ENCODE measurements at regions not wholly inside any gene's neighbourhood (a gene's known extent, or its start where the extent isn't known, plus 50 kb on each side); places are given as distances from the start of the nearest gene placed in this dataset.
"Not testable (repeated sequence)": the region's sequence is repeated elsewhere in the genome, so short reads cannot be mapped to it uniquely, and the experiment has no call there.

- no peak for DNase-seq
- H3K4me1 Mint-ChIP-seq = no peaks in the 10 kb centered on the region
- H3K36me3 Mint-ChIP-seq = no peaks in the 10 kb centered on the region
- H3K27me3 Mint-ChIP-seq = no peaks in the 10 kb centered on the region
- CTCF ChIA-PET = no interaction called here
- peaks cover 6% of the 10 kb centered on the region for H3K9me3 Mint-ChIP-seq
- no peak overlapping the region for H3K4me3 Mint-ChIP-seq
- H3K27ac Mint-ChIP-seq = no peak overlapping the region
Measured at GRCh38 chr7:97317575-97317974, 200.1 kb downstream of the SDHAF3 start.

GRCh38 chr7:97329871-97330270 lies 212.4 kb downstream of the SDHAF3 start:
- H3K27ac Mint-ChIP-seq, H3K27me3 Mint-ChIP-seq, DNase-seq, H3K4me3 Mint-ChIP-seq, H3K9me3 Mint-ChIP-seq, CTCF ChIA-PET, H3K36me3 Mint-ChIP-seq, H3K4me1 Mint-ChIP-seq: not testable (repeated sequence)

- no peaks in the 10 kb centered on the region for H3K36me3 Mint-ChIP-seq
- CTCF ChIA-PET = interaction anchor here (0.7 kb wide), 1 partner anchor 50 kb away, joined by 3 read pairs; no protein-coding TSS in a partner anchor
- no peaks in the 10 kb centered on the region for H3K4me1 Mint-ChIP-seq
- H3K27me3 Mint-ChIP-seq = no peaks in the 10 kb centered on the region
- DNase-seq = no peak
- peaks cover 4% of the 10 kb centered on the region for H3K9me3 Mint-ChIP-seq
- H3K27ac Mint-ChIP-seq = no peak overlapping the region
- no peak overlapping the region for H3K4me3 Mint-ChIP-seq
Measured at GRCh38 chr7:97337849-97338248, 220.4 kb downstream of the SDHAF3 start.

DNA sequence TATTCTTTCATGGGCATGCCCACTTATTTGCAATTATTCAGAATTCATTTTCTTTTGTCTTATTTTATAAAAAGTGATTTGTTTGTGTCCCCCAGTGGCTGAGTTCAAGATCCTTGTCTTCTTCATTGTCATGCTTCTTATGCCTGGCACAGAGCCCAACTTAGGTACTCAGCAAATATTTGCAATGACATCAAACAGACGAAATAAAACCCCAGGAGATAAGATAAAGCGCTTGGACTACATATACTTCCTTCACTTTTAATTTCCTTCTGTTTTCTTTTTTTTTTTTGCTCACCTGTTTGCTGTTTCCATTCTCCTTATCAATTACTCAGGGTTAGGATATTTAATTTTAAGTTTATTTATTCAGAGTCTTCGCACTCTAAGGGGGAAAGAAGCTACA lies 225.0 kb downstream of the SDHAF3 start:
- Mint-ChIP-seq H3K9me3 (peaks cover 2% of the 10 kb centered on the region), H3K36me3 (no peaks in the 10 kb centered on the region), H3K27me3 (no peaks in the 10 kb centered on the region), H3K27ac (no peak overlapping the region), H3K4me3 (no peak overlapping the region), H3K4me1 (no peaks in the 10 kb centered on the region)
- CTCF ChIA-PET = no interaction called here
- no peak for DNase-seq

DNA sequence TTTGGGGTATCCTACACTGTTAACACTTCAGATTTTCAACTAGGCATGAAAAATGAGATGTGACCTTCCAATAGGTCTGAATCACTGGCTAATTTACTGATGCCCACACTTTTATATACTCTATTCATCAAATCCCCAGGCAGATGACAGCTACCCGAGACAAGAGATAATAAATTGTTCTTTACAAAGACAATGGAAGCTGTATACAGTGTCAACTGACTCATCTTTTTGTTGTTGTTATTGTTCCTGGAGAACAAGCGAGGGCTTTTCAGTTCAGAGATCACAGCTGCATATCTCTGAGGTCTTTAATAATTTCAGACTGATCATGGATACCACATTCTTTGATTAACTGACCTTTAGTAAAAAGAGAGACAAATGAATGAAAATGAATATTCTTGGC lies 228.9 kb downstream of the SDHAF3 start:
- Mint-ChIP-seq H3K36me3 (no peaks in the 10 kb centered on the region), H3K27ac (no peak overlapping the region), H3K9me3 (peaks cover 8% of the 10 kb centered on the region), H3K4me3 (no peak overlapping the region), H3K4me1 (no peaks in the 10 kb centered on the region), H3K27me3 (no peaks in the 10 kb centered on the region)
- DNase-seq = no peak
- CTCF ChIA-PET = no interaction called here

GRCh38 chr7:97351488-97351887 lies 234.0 kb downstream of the SDHAF3 start:
- Mint-ChIP-seq H3K4me3 (no peak overlapping the region), H3K27me3 (no peaks in the 10 kb centered on the region), H3K9me3 (peaks cover 11% of the 10 kb centered on the region), H3K27ac (no peak overlapping the region), H3K36me3 (no peaks in the 10 kb centered on the region), H3K4me1 (no peaks in the 10 kb centered on the region)
- no peak for DNase-seq
- CTCF ChIA-PET = no interaction called here

DNA sequence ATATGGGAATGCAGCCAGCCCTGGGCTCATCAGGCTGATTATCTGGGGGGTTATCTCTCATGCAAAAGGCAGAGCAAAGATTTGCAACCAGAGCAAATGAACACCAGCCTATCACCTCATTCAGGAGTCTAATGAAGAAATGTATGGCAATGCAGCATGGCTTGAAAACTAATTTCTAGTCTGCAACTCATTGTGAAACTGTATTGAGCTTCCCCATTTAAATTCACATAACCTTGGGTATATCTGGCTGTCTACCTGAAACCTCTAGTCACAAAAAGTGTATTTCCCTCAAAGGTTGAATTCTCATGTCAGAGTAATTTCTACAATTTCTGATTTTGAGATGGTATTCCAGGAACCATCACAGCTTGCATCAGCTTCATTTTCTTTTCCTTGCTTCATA lies 240.0 kb downstream of the SDHAF3 start:
- H3K4me3 Mint-ChIP-seq = no peak overlapping the region
- H3K4me1 Mint-ChIP-seq = no peaks in the 10 kb centered on the region
- CTCF ChIA-PET = no interaction called here
- H3K9me3 Mint-ChIP-seq = peaks cover 3% of the 10 kb centered on the region
- H3K27me3 Mint-ChIP-seq = no peaks in the 10 kb centered on the region
- H3K27ac Mint-ChIP-seq = no peak overlapping the region
- no peak for DNase-seq
- no peaks in the 10 kb centered on the region for H3K36me3 Mint-ChIP-seq

DNA sequence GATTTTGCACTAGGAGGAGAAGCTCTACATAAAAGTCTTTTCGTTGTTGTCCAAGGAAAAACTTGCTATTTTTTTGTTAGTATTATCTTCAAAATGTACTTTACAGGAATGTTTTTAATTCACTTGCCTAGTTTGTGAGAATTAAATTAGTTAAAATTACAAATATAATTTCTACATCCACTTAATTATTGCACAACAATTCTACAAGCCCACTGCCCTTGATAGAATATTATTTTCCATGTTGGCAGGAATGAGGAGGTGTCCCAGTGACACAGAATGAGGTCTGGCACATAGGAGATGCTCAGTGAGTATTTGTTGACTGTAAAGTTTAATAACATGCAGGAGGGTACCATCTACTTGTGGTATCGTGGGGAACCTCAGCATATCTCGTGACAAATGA lies 255.4 kb downstream of the SDHAF3 start:
- Mint-ChIP-seq H3K36me3 (no peaks in the 10 kb centered on the region), H3K4me3 (no peak overlapping the region), H3K4me1 (no peaks in the 10 kb centered on the region), H3K9me3 (no peaks in the 10 kb centered on the region), H3K27ac (no peak overlapping the region), H3K27me3 (no peaks in the 10 kb centered on the region)
- no peak for DNase-seq
- CTCF ChIA-PET = no interaction called here

DNA sequence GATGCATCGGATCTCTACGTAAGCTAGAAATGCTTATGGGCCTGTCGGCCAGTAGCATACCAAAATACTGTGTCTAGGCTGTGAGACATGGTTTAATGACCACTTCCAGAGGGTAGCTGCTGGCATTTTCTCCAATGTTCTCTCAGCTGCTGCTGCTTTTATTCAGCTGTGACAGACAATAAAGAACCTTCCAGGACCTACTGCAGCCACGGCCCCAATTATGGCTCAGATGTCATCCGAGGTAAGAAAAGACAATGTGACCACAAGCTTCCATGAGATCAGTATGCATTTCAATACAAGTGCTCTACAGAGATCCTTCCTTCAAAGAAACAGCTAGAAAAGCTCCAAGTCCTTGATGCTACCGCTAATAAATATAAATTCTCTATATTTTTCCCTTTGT lies 256.2 kb downstream of the SDHAF3 start:
- H3K9me3 Mint-ChIP-seq = no peaks in the 10 kb centered on the region
- no peaks in the 10 kb centered on the region for H3K36me3 Mint-ChIP-seq
- H3K27me3 Mint-ChIP-seq = no peaks in the 10 kb centered on the region
- no peak for DNase-seq
- no peak overlapping the region for H3K4me3 Mint-ChIP-seq
- no peaks in the 10 kb centered on the region for H3K4me1 Mint-ChIP-seq
- no peak overlapping the region for H3K27ac Mint-ChIP-seq
- CTCF ChIA-PET = no interaction called here

DNA sequence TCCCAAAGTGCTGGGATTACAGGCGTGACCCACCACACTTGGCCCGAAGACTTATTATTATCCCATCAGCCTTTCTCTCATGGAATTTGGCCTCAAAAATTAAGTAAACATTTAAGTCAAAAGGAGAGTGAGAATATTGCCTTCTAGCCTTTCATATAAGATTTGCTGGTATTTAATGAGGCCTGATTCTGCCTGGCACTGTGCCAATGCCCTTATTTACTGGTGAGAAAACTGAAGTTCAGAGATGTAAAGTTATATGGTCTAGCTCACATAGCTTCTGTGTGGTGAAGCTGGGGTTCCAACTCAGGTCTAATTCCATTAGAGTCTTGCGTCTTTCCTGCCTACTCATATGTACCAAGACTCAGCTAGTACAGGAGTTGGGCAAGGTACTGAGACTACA lies 260.2 kb downstream of the SDHAF3 start:
- CTCF ChIA-PET = no interaction called here
- H3K36me3 Mint-ChIP-seq = no peaks in the 10 kb centered on the region
- no peak overlapping the region for H3K27ac Mint-ChIP-seq
- no peaks in the 10 kb centered on the region for H3K4me1 Mint-ChIP-seq
- no peak for DNase-seq
- H3K4me3 Mint-ChIP-seq = no peak overlapping the region
- H3K9me3 Mint-ChIP-seq = no peaks in the 10 kb centered on the region
- H3K27me3 Mint-ChIP-seq = no peaks in the 10 kb centered on the region

- no peaks in the 10 kb centered on the region for H3K4me1 Mint-ChIP-seq
- CTCF ChIA-PET = no interaction called here
Measured at GRCh38 chr7:97381815-97382554, 264.5 kb downstream of the SDHAF3 start.

GRCh38 chr7:97390052-97390451 lies 272.6 kb downstream of the SDHAF3 start:
- DNase-seq = no peak
- Mint-ChIP-seq H3K9me3 (no peaks in the 10 kb centered on the region), H3K4me3 (no peak overlapping the region), H3K36me3 (no peaks in the 10 kb centered on the region), H3K4me1 (no peaks in the 10 kb centered on the region), H3K27ac (no peak overlapping the region), H3K27me3 (no peaks in the 10 kb centered on the region)
- CTCF ChIA-PET = no interaction called here

More at GRCh38 chr7:97381815-97382554, 264.5 kb downstream of the SDHAF3 start:
- DNase-seq = no peak
- Mint-ChIP-seq H3K4me3 (no peak overlapping the region), H3K36me3 (no peaks in the 10 kb centered on the region), H3K9me3 (no peaks in the 10 kb centered on the region), H3K27ac (no peak overlapping the region), H3K27me3 (no peaks in the 10 kb centered on the region)

GRCh38 chr7:97390915-97391593 lies 273.6 kb downstream of the SDHAF3 start:
- Mint-ChIP-seq H3K27me3 (no peaks in the 10 kb centered on the region), H3K9me3 (no peaks in the 10 kb centered on the region), H3K27ac (no peak overlapping the region), H3K36me3 (no peaks in the 10 kb centered on the region), H3K4me1 (no peaks in the 10 kb centered on the region), H3K4me3 (no peak overlapping the region)
- no peak for DNase-seq
- CTCF ChIA-PET = no interaction called here

GRCh38 chr7:97401398-97401797 lies 283.9 kb downstream of the SDHAF3 start:
- no peaks in the 10 kb centered on the region for H3K36me3 Mint-ChIP-seq
- no peaks in the 10 kb centered on the region for H3K9me3 Mint-ChIP-seq
- H3K4me3 Mint-ChIP-seq = no peak overlapping the region
- H3K27me3 Mint-ChIP-seq = no peaks in the 10 kb centered on the region
- no peak overlapping the region for H3K27ac Mint-ChIP-seq
- CTCF ChIA-PET = no interaction called here
- H3K4me1 Mint-ChIP-seq = no peaks in the 10 kb centered on the region
- DNase-seq = no peak

DNA sequence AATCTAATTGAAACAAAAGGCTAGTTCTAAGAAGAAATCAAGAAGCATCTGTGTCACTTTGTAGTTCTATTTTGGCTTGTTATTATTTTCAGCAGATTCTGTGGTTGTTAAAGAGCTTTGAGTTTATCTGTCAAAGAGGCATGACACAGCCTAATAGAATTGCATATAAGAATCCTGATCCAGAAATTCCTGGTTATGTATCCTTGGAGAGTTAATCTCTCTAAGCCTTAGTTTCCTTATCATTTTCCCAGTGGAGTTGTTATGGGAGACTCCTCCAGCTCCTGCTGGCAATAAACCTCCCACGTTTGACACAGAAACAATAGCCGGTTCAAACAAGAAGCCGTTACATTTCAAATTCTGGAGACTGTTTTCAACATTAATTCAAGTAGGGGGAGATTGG lies 288.3 kb downstream of the SDHAF3 start:
- no peak for DNase-seq
- CTCF ChIA-PET = no interaction called here
- no peaks in the 10 kb centered on the region for H3K4me1 Mint-ChIP-seq

More for the DNA sequence above, 288.3 kb downstream of the SDHAF3 start:
- Mint-ChIP-seq H3K9me3 (no peaks in the 10 kb centered on the region), H3K36me3 (no peaks in the 10 kb centered on the region), H3K27me3 (no peaks in the 10 kb centered on the region), H3K27ac (no peak overlapping the region), H3K4me3 (no peak overlapping the region)

Data from activated naive CD4-positive, alpha-beta T cell treated with anti-CD3 and anti-CD28 coated beads, Interleukin-2, amount 10 ng/mL, durations not matched to agents 7 days and 5 days (primary cell).